ENCODE measurements at regions not wholly inside any gene's neighbourhood (a gene's known extent, or its start where the extent isn't known, plus 50 kb on each side); places are given as distances from the start of the nearest gene placed in this dataset.
"Not testable (repeated sequence)": the region's sequence is repeated elsewhere in the genome, so short reads cannot be mapped to it uniquely, and the experiment has no call there.

GRCh38 chr2:150260636-150261035 lies 226.8 kb downstream of the RND3 start:
- H3K4me3 Mint-ChIP-seq: no peak overlapping the region
- no peak for ATAC-seq (ENCODE audit: low read depth in 2 of 2)

GRCh38 chr2:150259746-150260145 lies 227.7 kb downstream of the RND3 start:
- DNase-seq (no peak), ATAC-seq (ENCODE audit: low read depth in 2 of 2) (no peak)
- Mint-ChIP-seq H3K27ac (no peak overlapping the region), H3K36me3 (no peaks in the 10 kb centered on the region), H3K4me1 (no peaks in the 10 kb centered on the region), H3K9me3 (peaks cover 0 to 12% (median 2%) of the 10 kb centered on the region in 7 donors), H3K4me3 (no peak overlapping the region), H3K27me3 (no peaks in the 10 kb centered on the region)

More at GRCh38 chr2:150260636-150261035, 226.8 kb downstream of the RND3 start:
- no peak for DNase-seq
- Mint-ChIP-seq H3K27me3 (no peaks in the 10 kb centered on the region), H3K27ac (no peak overlapping the region), H3K4me1 (no peaks in the 10 kb centered on the region), H3K36me3 (no peaks in the 10 kb centered on the region), H3K9me3 (peaks cover 0 to 12% (median 2%) of the 10 kb centered on the region in 7 donors)

- Mint-ChIP-seq H3K9me3 (peaks cover 0 to 10% (median 2%) of the 10 kb centered on the region in 7 donors), H3K4me1 (no peaks in the 10 kb centered on the region), H3K27me3 (no peaks in the 10 kb centered on the region), H3K4me3 (no peak overlapping the region), H3K36me3 (no peaks in the 10 kb centered on the region), H3K27ac (no peak overlapping the region)
- ATAC-seq (ENCODE audit: low read depth in 2 of 2) (no peak), DNase-seq (no peak)
These were observed 228.6 kb downstream of the RND3 start for GRCh38 chr2:150258781-150259307.

- H3K4me3 Mint-ChIP-seq: no peak overlapping the region
- H3K4me1 Mint-ChIP-seq: no peaks in the 10 kb centered on the region
- no peaks in the 10 kb centered on the region for H3K36me3 Mint-ChIP-seq
- H3K27ac Mint-ChIP-seq: peak overlapping the region in 1 of 6 donors; percentile 45
- ATAC-seq (ENCODE audit: low read depth in 2 of 2) (no peak), DNase-seq (no peak)
- no peaks in the 10 kb centered on the region for H3K27me3 Mint-ChIP-seq
- peaks cover 0 to 10% (median 0%) of the 10 kb centered on the region in 7 donors for H3K9me3 Mint-ChIP-seq
These were observed 230.7 kb downstream of the RND3 start for GRCh38 chr2:150256736-150257135.

- no peak overlapping the region for H3K4me3 Mint-ChIP-seq
- no peak overlapping the region for H3K27ac Mint-ChIP-seq
- DNase-seq (no peak), ATAC-seq (ENCODE audit: low read depth in 2 of 2) (no peak)
- no peaks in the 10 kb centered on the region for H3K4me1 Mint-ChIP-seq
- H3K36me3 Mint-ChIP-seq: no peaks in the 10 kb centered on the region
- H3K27me3 Mint-ChIP-seq: no peaks in the 10 kb centered on the region
- H3K9me3 Mint-ChIP-seq: peaks cover 0 to 6% (median 0%) of the 10 kb centered on the region in 7 donors
These were observed 231.9 kb downstream of the RND3 start for GRCh38 chr2:150255528-150255927.

GRCh38 chr2:150249735-150250134 lies 237.7 kb downstream of the RND3 start:
- not testable (repeated sequence) for H3K27me3 Mint-ChIP-seq; ATAC-seq (ENCODE audit: low read depth in 2 of 2); H3K4me3 Mint-ChIP-seq; H3K9me3 Mint-ChIP-seq; DNase-seq; H3K4me1 Mint-ChIP-seq; H3K36me3 Mint-ChIP-seq; H3K27ac Mint-ChIP-seq

- DNase-seq (no peak), ATAC-seq (ENCODE audit: low read depth in 2 of 2) (no peak)
- H3K4me3 Mint-ChIP-seq: no peak overlapping the region
- peaks cover 0 to 7% (median 2%) of the 10 kb centered on the region in 7 donors for H3K9me3 Mint-ChIP-seq
- H3K36me3 Mint-ChIP-seq: no peaks in the 10 kb centered on the region
- no peaks in the 10 kb centered on the region for H3K27me3 Mint-ChIP-seq
- no peaks in the 10 kb centered on the region for H3K4me1 Mint-ChIP-seq
- H3K27ac Mint-ChIP-seq: no peak overlapping the region
These were observed 240.0 kb downstream of the RND3 start for GRCh38 chr2:150247481-150247880.

- no peak overlapping the region for H3K4me3 Mint-ChIP-seq
- no peak for ATAC-seq (ENCODE audit: low read depth in 2 of 2)
- no peak for DNase-seq
- peaks cover 0 to 9% (median 0%) of the 10 kb centered on the region in 7 donors for H3K9me3 Mint-ChIP-seq
- H3K27ac Mint-ChIP-seq: no peak overlapping the region
- H3K4me1 Mint-ChIP-seq: no peaks in the 10 kb centered on the region
- H3K27me3 Mint-ChIP-seq: no peaks in the 10 kb centered on the region
- H3K36me3 Mint-ChIP-seq: no peaks in the 10 kb centered on the region
These were observed 252.6 kb downstream of the RND3 start for GRCh38 chr2:150234787-150235446.

GRCh38 chr2:150232871-150233270 lies 254.6 kb downstream of the RND3 start:
- Mint-ChIP-seq H3K4me1 (no peaks in the 10 kb centered on the region), H3K27ac (no peak overlapping the region), H3K9me3 (peaks cover 0 to 9% (median 0%) of the 10 kb centered on the region in 7 donors), H3K27me3 (no peaks in the 10 kb centered on the region), H3K4me3 (no peak overlapping the region), H3K36me3 (no peaks in the 10 kb centered on the region)
- DNase-seq (no peak), ATAC-seq (ENCODE audit: low read depth in 2 of 2) (no peak)

- ATAC-seq (ENCODE audit: low read depth in 2 of 2) (no peak), DNase-seq (no peak)
- Mint-ChIP-seq H3K4me1 (no peaks in the 10 kb centered on the region), H3K9me3 (peaks cover 0 to 9% (median 0%) of the 10 kb centered on the region in 7 donors), H3K27ac (no peak overlapping the region), H3K4me3 (no peak overlapping the region), H3K36me3 (no peaks in the 10 kb centered on the region), H3K27me3 (no peaks in the 10 kb centered on the region)
These were observed 255.1 kb downstream of the RND3 start for GRCh38 chr2:150232321-150232720.

GRCh38 chr2:150230616-150231015 lies 256.9 kb downstream of the RND3 start:
- Mint-ChIP-seq H3K27ac (no peak overlapping the region), H3K9me3 (peaks cover 0 to 4% (median 3%) of the 10 kb centered on the region in 7 donors), H3K4me1 (no peaks in the 10 kb centered on the region), H3K36me3 (no peaks in the 10 kb centered on the region), H3K27me3 (no peaks in the 10 kb centered on the region), H3K4me3 (no peak overlapping the region)
- ATAC-seq (ENCODE audit: low read depth in 2 of 2) (no peak), DNase-seq (no peak)

- H3K4me3 Mint-ChIP-seq: no peak overlapping the region
- ATAC-seq (ENCODE audit: low read depth in 2 of 2) (no peak), DNase-seq (no peak)
- no peaks in the 10 kb centered on the region for H3K4me1 Mint-ChIP-seq
- no peaks in the 10 kb centered on the region for H3K27me3 Mint-ChIP-seq
- H3K27ac Mint-ChIP-seq: no peak overlapping the region
- peaks cover 0 to 8% (median 3%) of the 10 kb centered on the region in 7 donors for H3K9me3 Mint-ChIP-seq
- H3K36me3 Mint-ChIP-seq: no peaks in the 10 kb centered on the region
These were observed 257.5 kb downstream of the RND3 start for GRCh38 chr2:150230004-150230403.

GRCh38 chr2:150228936-150229335 lies 258.5 kb downstream of the RND3 start:
- DNase-seq (no peak), ATAC-seq (ENCODE audit: low read depth in 2 of 2) (no peak)
- H3K27me3 Mint-ChIP-seq: no peaks in the 10 kb centered on the region
- no peaks in the 10 kb centered on the region for H3K4me1 Mint-ChIP-seq
- no peak overlapping the region for H3K27ac Mint-ChIP-seq
- H3K4me3 Mint-ChIP-seq: no peak overlapping the region
- H3K36me3 Mint-ChIP-seq: no peaks in the 10 kb centered on the region
- H3K9me3 Mint-ChIP-seq: peaks cover 0 to 10% (median 3%) of the 10 kb centered on the region in 7 donors

- no peaks in the 10 kb centered on the region for H3K36me3 Mint-ChIP-seq
- H3K27ac Mint-ChIP-seq: peak overlapping the region in 1 of 6 donors; percentile 49
- H3K27me3 Mint-ChIP-seq: no peaks in the 10 kb centered on the region
- H3K4me3 Mint-ChIP-seq: no peak overlapping the region
- DNase-seq (no peak), ATAC-seq (ENCODE audit: low read depth in 2 of 2) (no peak)
- no peaks in the 10 kb centered on the region for H3K4me1 Mint-ChIP-seq
- H3K9me3 Mint-ChIP-seq: peaks cover 0 to 10% (median 0%) of the 10 kb centered on the region in 7 donors
These were observed 262.4 kb downstream of the RND3 start for GRCh38 chr2:150225030-150225429.
